Mesenchymal stem cell (in vitro differentiated cells and primary cell): ENCODE measurements at regions not wholly inside any gene's neighbourhood (a gene's known extent, or its start where the extent isn't known, plus 50 kb on each side); places are given as distances from the start of the nearest gene placed in this dataset.

Experiments
- DNase-seq: peaks from one replicate; pipeline ENCODE4 v3.0.0-alpha.2; 2013
- H2AFZ ChIP-seq: one replicate; pipeline ENCODE4 v1.6.1; 2013; ENCODE audit warnings: low read depth, mild to moderate bottlenecking, control low read depth, inconsistent platforms, low read length, moderate library complexity
- H2AK5ac ChIP-seq: 2 replicates; pipeline ENCODE4 v1.6.1; 2013; ENCODE audit warnings: low read length, moderate library complexity, mild to moderate bottlenecking, inconsistent platforms; ENCODE audit not compliant: severe bottlenecking
- H2BK120ac ChIP-seq: one replicate; pipeline ENCODE4 v1.6.1; 2013; ENCODE audit warnings: low read depth, mild to moderate bottlenecking, inconsistent platforms, low read length, moderate library complexity
- H2BK12ac ChIP-seq, 2 experiments: one replicate each; pipeline ENCODE4 v1.6.1; 2013; ENCODE audit warnings: inconsistent platforms in 2 of 2, low read length in 2 of 2, mild to moderate bottlenecking in 2 of 2, moderate library complexity in 2 of 2, control low read depth in 1 of 2
- H2BK15ac ChIP-seq: one replicate; pipeline ENCODE4 v1.6.1; 2013; ENCODE audit warnings: mild to moderate bottlenecking, low read depth, inconsistent platforms; ENCODE audit not compliant: poor library complexity, severe bottlenecking
- H2BK5ac ChIP-seq: 2 replicates; pipeline ENCODE4 v1.6.1; 2013; ENCODE audit warnings: low read depth, mild to moderate bottlenecking, low read length, control low read depth, inconsistent platforms; ENCODE audit not compliant: poor library complexity, severe bottlenecking
- H3K14ac ChIP-seq, 2 experiments: one replicate each; pipeline ENCODE4 v1.6.1; 2013; ENCODE audit warnings: inconsistent platforms in 2 of 2, low read length in 2 of 2, control low read depth in 1 of 2, mild to moderate bottlenecking in 1 of 2, moderate library complexity in 1 of 2
- H3K18ac ChIP-seq, 2 experiments: one replicate each; pipeline ENCODE4 v1.6.1; 2013; ENCODE audit warnings: inconsistent platforms in 2 of 2, low read length in 2 of 2, control low read depth in 1 of 2, low read depth in 1 of 2, mild to moderate bottlenecking in 1 of 2
- H3K23ac ChIP-seq, 2 experiments: one replicate each; pipeline ENCODE4 v1.6.1; 2013; ENCODE audit warnings: inconsistent platforms in 2 of 2, low read length in 2 of 2, mild to moderate bottlenecking in 2 of 2, moderate library complexity in 2 of 2, control low read depth in 1 of 2
- H3K27ac ChIP-seq: 2 replicates; pipeline ENCODE4 v1.5.1; 2013; ENCODE audit warnings: mild to moderate bottlenecking, moderate library complexity, low read length, control low read depth, inconsistent platforms; ENCODE audit not compliant: poor library complexity, severe bottlenecking
- H3K27me3 ChIP-seq, 2 experiments: 2 replicates each; pipeline versions ENCODE4 v1.6.1 to v1.7.0; 2013; ENCODE audit warnings: low read length in 2 of 2, mild to moderate bottlenecking in 2 of 2, moderate library complexity in 2 of 2, control low read depth in 1 of 2, inconsistent platforms in 1 of 2; ENCODE audit not compliant: control insufficient read depth in 1 of 2, insufficient read depth in 1 of 2
- H3K36me3 ChIP-seq, 2 experiments: 2 replicates each; pipeline versions ENCODE4 v1.6.1 to v1.7.0; 2013; ENCODE audit warnings: low read length in 2 of 2, control low read depth in 1 of 2, inconsistent platforms in 1 of 2, low read depth in 1 of 2, mild to moderate bottlenecking in 1 of 2; ENCODE audit not compliant: insufficient read depth in 2 of 2, control insufficient read depth in 1 of 2
- H3K4ac ChIP-seq, 2 experiments: one replicate each; pipeline ENCODE4 v1.6.1; 2013; ENCODE audit warnings: inconsistent platforms in 2 of 2, low read length in 2 of 2, mild to moderate bottlenecking in 2 of 2, moderate library complexity in 2 of 2, control low read depth in 1 of 2, low read depth in 1 of 2
- H3K4me1 ChIP-seq: 2 replicates; pipeline ENCODE4 v1.6.1; 2013; ENCODE audit warnings: low read depth, low read length, control low read depth; ENCODE audit not compliant: control insufficient read depth, insufficient read depth
- H3K4me2 ChIP-seq: 2 replicates; pipeline ENCODE4 v1.6.1; 2013; ENCODE audit warnings: low read length, mild to moderate bottlenecking, inconsistent platforms; ENCODE audit not compliant: poor library complexity, severe bottlenecking
- H3K4me3 ChIP-seq, 2 experiments: 2 replicates each; pipeline versions ENCODE4 v1.5.1 to v1.7.0; 2013; ENCODE audit warnings: low read length in 2 of 2, mild to moderate bottlenecking in 2 of 2, control low read depth in 1 of 2, low read depth in 1 of 2; ENCODE audit not compliant: insufficient read depth in 1 of 2
- H3K79me1 ChIP-seq: replicated peaks from 2 replicates; pipeline ENCODE4 v1.6.1; 2013; ENCODE audit warnings: mild to moderate bottlenecking, control low read depth, low read length, inconsistent platforms; ENCODE audit not compliant: poor library complexity, severe bottlenecking
- H3K9ac ChIP-seq: 2 replicates; pipeline ENCODE4 v1.7.0; 2013; ENCODE audit warnings: mild to moderate bottlenecking, low read length, moderate library complexity
- H3K9me3 ChIP-seq: 2 replicates; pipeline ENCODE4 v1.7.0; 2013; ENCODE audit warnings: mild to moderate bottlenecking, low read length; ENCODE audit not compliant: control insufficient read depth
- H4K8ac ChIP-seq: one replicate; pipeline ENCODE4 v1.6.1; 2013; ENCODE audit warnings: inconsistent platforms, mild to moderate bottlenecking, low read length, moderate library complexity
- H4K91ac ChIP-seq: one replicate; pipeline ENCODE4 v1.6.1; 2013; ENCODE audit warnings: mild to moderate bottlenecking, low read length, inconsistent platforms
- WGBS: methylation state at CpG from one replicate; pipeline ENCODE4 v1.1.7; 2013; ENCODE audit warnings: mixed read lengths; 5-methylcytosine and 5-hydroxymethylcytosine counted together

- no peak overlapping the region for H2AFZ ChIP-seq
- H3K27me3 ChIP-seq: no peaks in the 10 kb centered on the region
- peak overlapping the region; percentile 14 for H4K8ac ChIP-seq
- H3K9me3 ChIP-seq: no peaks in the 10 kb centered on the region
- H3K4ac ChIP-seq: no peak overlapping the region
- H3K4me3 ChIP-seq: no peak overlapping the region
- no peak overlapping the region for H2AK5ac ChIP-seq
- H3K79me1 ChIP-seq: no peaks in the 10 kb centered on the region
- no peak overlapping the region for H3K18ac ChIP-seq
- H3K23ac ChIP-seq: no peak overlapping the region
- WGBS: 92% methylated on average over 17 of the region's 17 CpGs
- no peaks in the 10 kb centered on the region for H3K36me3 ChIP-seq
- DNase-seq: no peak
- peak overlapping the region in 1 of 2 experiments; percentile 0 for H3K14ac ChIP-seq
- H2BK5ac ChIP-seq: no peak overlapping the region
- no peak overlapping the region for H3K27ac ChIP-seq
- no peak overlapping the region for H2BK12ac ChIP-seq
- no peak overlapping the region for H2BK120ac ChIP-seq
- no peak overlapping the region for H3K9ac ChIP-seq
- H3K4me2 ChIP-seq: no peak overlapping the region
- peaks cover 20% of the 10 kb centered on the region for H3K4me1 ChIP-seq
- H4K91ac ChIP-seq: peak overlapping the region; percentile 69
- no peak overlapping the region for H2BK15ac ChIP-seq
These were observed 265.5 kb downstream of the SEC23A start for GRCh38 chr14:38837343-38838048.

GRCh38 chr14:38836539-38836938 lies 266.5 kb downstream of the SEC23A start:
- Histone ChIP-seq H2BK120ac (no peak overlapping the region), H3K79me1 (no peaks in the 10 kb centered on the region), H3K14ac (no peak overlapping the region), H2AFZ (no peak overlapping the region), H3K4ac (no peak overlapping the region), H2BK5ac (no peak overlapping the region), H2BK12ac (no peak overlapping the region), H3K4me2 (no peak overlapping the region), H3K4me3 (no peak overlapping the region), H3K9me3 (no peaks in the 10 kb centered on the region), H3K4me1 (peaks cover 20% of the 10 kb centered on the region), H3K18ac (no peak overlapping the region), H3K23ac (no peak overlapping the region), H4K91ac (no peak overlapping the region), H2AK5ac (no peak overlapping the region), H3K27ac (no peak overlapping the region), H3K36me3 (no peaks in the 10 kb centered on the region), H2BK15ac (no peak overlapping the region), H4K8ac (no peak overlapping the region), H3K27me3 (no peaks in the 10 kb centered on the region), H3K9ac (no peak overlapping the region)
- no peak for DNase-seq
- WGBS: 90% methylated on average over 7 of the region's 7 CpGs

DNA sequence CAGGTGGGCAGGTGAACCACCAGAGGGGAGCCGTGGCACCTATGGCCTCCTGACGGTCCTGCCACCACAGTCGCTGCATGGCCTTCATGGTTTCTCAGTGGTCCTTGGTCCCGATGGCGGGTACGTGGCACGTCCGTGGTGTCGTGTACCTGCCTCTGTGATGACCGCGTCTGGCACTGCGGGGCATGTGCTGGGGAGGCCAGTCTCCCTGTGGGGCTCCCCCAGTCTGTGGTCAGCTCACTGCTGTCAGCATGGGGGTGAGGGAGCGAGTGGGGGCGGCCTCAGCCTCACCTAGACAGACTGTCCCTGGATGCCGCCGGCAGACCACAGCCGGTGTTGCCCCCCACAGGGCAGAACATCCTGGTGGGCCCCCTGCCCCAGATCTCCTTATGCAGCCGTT lies 267.2 kb downstream of the SEC23A start:
- no peak overlapping the region for H3K18ac ChIP-seq
- 89% methylated on average over 18 of the region's 18 CpGs for WGBS
- no peak overlapping the region for H2BK12ac ChIP-seq
- no peak overlapping the region for H2BK5ac ChIP-seq
- H4K91ac ChIP-seq: no peak overlapping the region
- H2AK5ac ChIP-seq: no peak overlapping the region
- DNase-seq: no peak
- H3K9ac ChIP-seq: no peak overlapping the region
- H3K4ac ChIP-seq: no peak overlapping the region
- H3K9me3 ChIP-seq: no peaks in the 10 kb centered on the region
- H3K23ac ChIP-seq: no peak overlapping the region
- H2BK120ac ChIP-seq: no peak overlapping the region
- H4K8ac ChIP-seq: no peak overlapping the region
- peaks cover 20% of the 10 kb centered on the region for H3K4me1 ChIP-seq
- H3K4me3 ChIP-seq: no peak overlapping the region
- H2BK15ac ChIP-seq: no peak overlapping the region
- H3K4me2 ChIP-seq: no peak overlapping the region
- no peak overlapping the region for H2AFZ ChIP-seq
- H3K27ac ChIP-seq: no peak overlapping the region
- H3K36me3 ChIP-seq: no peaks in the 10 kb centered on the region
- peak overlapping the region in 1 of 2 experiments; percentile 9 for H3K14ac ChIP-seq
- no peaks in the 10 kb centered on the region for H3K79me1 ChIP-seq
- no peaks in the 10 kb centered on the region for H3K27me3 ChIP-seq

DNA sequence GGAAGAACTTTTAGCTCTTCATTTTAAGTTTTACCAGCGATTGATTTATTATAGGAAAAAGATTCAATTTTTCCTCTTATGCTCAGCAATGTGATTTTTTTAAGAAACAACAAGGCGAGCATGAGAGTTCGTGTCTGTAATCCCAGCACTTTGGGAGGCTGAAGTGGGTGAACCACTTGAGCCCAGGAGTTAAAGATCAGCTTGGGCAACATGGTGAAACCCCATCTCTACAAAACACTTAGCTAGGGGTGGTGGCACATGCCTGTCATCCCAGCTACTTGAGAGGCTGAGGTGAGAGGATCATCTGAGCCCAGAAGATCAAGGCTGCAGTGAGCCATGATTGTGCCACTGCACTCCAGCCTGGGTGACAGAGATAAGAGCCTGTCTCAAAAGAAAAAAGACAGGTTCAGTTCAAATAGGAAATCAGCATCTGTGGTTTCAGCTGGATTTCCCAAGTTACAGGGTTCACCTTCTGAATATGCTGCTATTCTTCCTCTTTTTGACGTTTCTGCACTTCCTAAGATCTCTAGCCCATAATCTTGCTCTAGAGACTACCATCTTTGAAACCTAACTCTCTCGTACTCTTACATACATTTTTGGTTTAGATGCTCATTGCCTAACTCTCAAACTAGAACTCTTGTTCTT lies 274.7 kb downstream of the SEC23A start:
- Histone ChIP-seq H3K79me1 (no peaks in the 10 kb centered on the region), H3K18ac (no peak overlapping the region), H3K23ac (no peak overlapping the region), H3K14ac (no peak overlapping the region), H2AFZ (no peak overlapping the region), H4K8ac (no peak overlapping the region), H4K91ac (no peak overlapping the region), H3K9ac (no peak overlapping the region), H3K36me3 (no peaks in the 10 kb centered on the region), H3K27ac (no peak overlapping the region), H2BK15ac (no peak overlapping the region), H3K4ac (no peak overlapping the region), H2BK12ac (no peak overlapping the region), H2BK5ac (no peak overlapping the region), H3K4me2 (no peak overlapping the region), H3K27me3 (no peaks in the 10 kb centered on the region), H3K4me1 (no peaks in the 10 kb centered on the region), H3K9me3 (no peaks in the 10 kb centered on the region), H2AK5ac (no peak overlapping the region), H2BK120ac (no peak overlapping the region), H3K4me3 (no peak overlapping the region)
- DNase-seq: no peak
- WGBS: 86% methylated on average over 5 of the region's 5 CpGs
